Neural progenitor cell (in vitro differentiated cells): ENCODE measurements at regions not wholly inside any gene's neighbourhood (a gene's known extent, or its start where the extent isn't known, plus 50 kb on each side); places are given as distances from the start of the nearest gene placed in this dataset.

Source experiments
- DNase-seq: peaks from one replicate; pipeline ENCODE4 v3.0.0-alpha.2; 2016; ENCODE audit warnings: low spot score
- H2AFZ ChIP-seq: fragments of 200-600 bp; sonication (generic); replicated peaks from 2 replicates; pipeline ENCODE4 v1.6.1; 2016; ENCODE audit warnings: antibody characterized with exemption
- H3F3A ChIP-seq: fragments of 200-600 bp; sonication (generic); 2 replicates; pipeline ENCODE4 v1.6.1; 2016; ENCODE audit warnings: antibody characterized with exemption, low read depth
- H3K27ac ChIP-seq: fragments of 200-600 bp; sonication (generic); 2 replicates; pipeline ENCODE4 v1.5.1; 2016; ENCODE audit warnings: mild to moderate bottlenecking
- H3K27me3 ChIP-seq: fragments of 200-600 bp; sonication (generic); 2 replicates; pipeline ENCODE4 v1.6.1; 2016; ENCODE audit warnings: mild to moderate bottlenecking, moderate library complexity
- H3K36me3 ChIP-seq: fragments of 200-600 bp; sonication (generic); 2 replicates; pipeline ENCODE4 v1.5.1; 2016
- H3K4me1 ChIP-seq: fragments of 200-600 bp; sonication (generic); 2 replicates; pipeline ENCODE4 v1.6.1; 2016; ENCODE audit warnings: mixed run types
- H3K4me2 ChIP-seq: fragments of 200-600 bp; sonication (generic); 2 replicates; pipeline ENCODE4 v1.6.1; 2016
- H3K4me3 ChIP-seq: fragments of 200-600 bp; sonication (generic); 2 replicates; pipeline ENCODE4 v1.5.1; 2016
- H3K79me2 ChIP-seq: fragments of 200-600 bp; sonication (generic); 2 replicates; pipeline ENCODE4 v1.6.1; 2016; ENCODE audit warnings: low read depth
- H3K9ac ChIP-seq: fragments of 200-600 bp; sonication (generic); 2 replicates; pipeline ENCODE4 v1.6.1; 2016
- H3K9me3 ChIP-seq: fragments of 200-600 bp; sonication (generic); 2 replicates; pipeline ENCODE4 v1.5.1; 2016; ENCODE audit warnings: low read depth
- H4K20me1 ChIP-seq: fragments of 200-600 bp; sonication (generic); 2 replicates; pipeline ENCODE4 v1.6.1; 2016; ENCODE audit warnings: low read depth
- H3K27ac Mint-ChIP-seq: 3 replicates; pipeline ENCODE4 v1.8.0; 2021; ENCODE audit warnings: mixed read lengths
- H3K27me3 Mint-ChIP-seq: 2 replicates; pipeline ENCODE4 v1.8.0; 2022; ENCODE audit warnings: low read depth, mild to moderate bottlenecking, inconsistent platforms, moderate library complexity, mixed read lengths; ENCODE audit not compliant: insufficient read depth
- H3K36me3 Mint-ChIP-seq: 3 replicates; pipeline ENCODE4 v1.8.0; 2021; ENCODE audit warnings: mixed read lengths
- H3K4me1 Mint-ChIP-seq: 3 replicates; pipeline ENCODE4 v1.8.0; 2021; ENCODE audit warnings: mixed read lengths
- H3K4me3 Mint-ChIP-seq: 3 replicates; pipeline ENCODE4 v1.8.0; 2021; ENCODE audit warnings: mild to moderate bottlenecking, moderate library complexity, mixed read lengths
- H3K9me3 Mint-ChIP-seq: 3 replicates; pipeline ENCODE4 v1.8.0; 2020; ENCODE audit warnings: mixed read lengths
- CTCF ChIP-seq: fragments of 200-600 bp; sonication (generic); IDR thresholded peaks from 2 replicates; pipeline ENCODE4 v1.5.1; 2017; ENCODE audit warnings: antibody characterized with exemption, mild to moderate bottlenecking
- EZH2 ChIP-seq: fragments of 200-600 bp; sonication (generic); IDR thresholded peaks from 2 replicates; pipeline ENCODE4 v1.6.1; 2017; ENCODE audit warnings: antibody characterized with exemption, mild to moderate bottlenecking, moderate library complexity
- EZH2phosphoT487 ChIP-seq: fragments of 200-600 bp; sonication (generic); IDR thresholded peaks from 2 replicates; pipeline ENCODE4 v1.6.1; 2017; ENCODE audit warnings: antibody characterized with exemption

- no peak for DNase-seq
- Histone ChIP-seq H2AFZ (no peak overlapping the region), H3K9ac (no peak overlapping the region), H3K4me1 (no peaks in the 10 kb centered on the region), H3K27ac (no peak overlapping the region), H3K27me3 (no peaks in the 10 kb centered on the region), H3K79me2 (no peaks in the 10 kb centered on the region), H3K4me3 (no peak overlapping the region), H3K4me2 (no peak overlapping the region), H3K36me3 (no peaks in the 10 kb centered on the region), H4K20me1 (no peaks in the 10 kb centered on the region), H3F3A (no peaks in the 10 kb centered on the region), H3K9me3 (no peaks in the 10 kb centered on the region)
- no peaks in the 10 kb centered on the region for H3K36me3 Mint-ChIP-seq
- TF ChIP-seq EZH2, result no peak
- TF ChIP-seq EZH2phosphoT487, result no peak
- TF ChIP-seq CTCF, result no peak
- H3K27ac Mint-ChIP-seq, result no peak overlapping the region
- peaks cover 29% of the 10 kb centered on the region for H3K9me3 Mint-ChIP-seq
- H3K27me3 Mint-ChIP-seq, result peaks cover 3% of the 10 kb centered on the region
- no peak overlapping the region for H3K4me3 Mint-ChIP-seq
- no peaks in the 10 kb centered on the region for H3K4me1 Mint-ChIP-seq
These were observed 405.3 kb downstream of the TGFB2 start for GRCh38 chr1:218750216-218750970.

- no peak overlapping the region for H2AFZ ChIP-seq
- no peak overlapping the region for H3K9ac ChIP-seq
- H3K4me3 Mint-ChIP-seq, result no peak overlapping the region
- H3F3A ChIP-seq, result no peaks in the 10 kb centered on the region
- H3K4me1 Mint-ChIP-seq, result no peaks in the 10 kb centered on the region
- peaks cover 3% of the 10 kb centered on the region for H3K27me3 Mint-ChIP-seq
- peaks cover 22% of the 10 kb centered on the region for H3K9me3 Mint-ChIP-seq
- H3K36me3 ChIP-seq, result no peaks in the 10 kb centered on the region
- H3K27ac Mint-ChIP-seq, result no peak overlapping the region
- H3K27me3 ChIP-seq, result no peaks in the 10 kb centered on the region
- H3K9me3 ChIP-seq, result no peaks in the 10 kb centered on the region
- no peak overlapping the region for H3K4me3 ChIP-seq
- no peaks in the 10 kb centered on the region for H3K36me3 Mint-ChIP-seq
- no peak overlapping the region for H3K27ac ChIP-seq
- H3K4me1 ChIP-seq, result no peaks in the 10 kb centered on the region
- TF ChIP-seq EZH2phosphoT487 (no peak), EZH2 (no peak), CTCF (no peak)
- no peak overlapping the region for H3K4me2 ChIP-seq
- no peak for DNase-seq
- H3K79me2 ChIP-seq, result no peaks in the 10 kb centered on the region
- H4K20me1 ChIP-seq, result no peaks in the 10 kb centered on the region
These were observed 406.2 kb downstream of the TGFB2 start for GRCh38 chr1:218751208-218751948.

GRCh38 chr1:218752126-218752525 is 407.0 kb downstream of the TGFB2 start:
- no peaks in the 10 kb centered on the region for H3K9me3 ChIP-seq
- H3K27ac Mint-ChIP-seq, result no peak overlapping the region

More at GRCh38 chr1:218752126-218752525, 407.0 kb downstream of the TGFB2 start:
- H3K36me3 Mint-ChIP-seq, result no peaks in the 10 kb centered on the region
- Histone ChIP-seq H2AFZ (no peak overlapping the region), H3K27ac (no peak overlapping the region), H3K4me3 (no peak overlapping the region), H3F3A (no peaks in the 10 kb centered on the region), H3K4me1 (no peaks in the 10 kb centered on the region), H3K36me3 (no peaks in the 10 kb centered on the region), H3K79me2 (no peaks in the 10 kb centered on the region), H3K4me2 (no peak overlapping the region), H3K27me3 (no peaks in the 10 kb centered on the region), H3K9ac (no peak overlapping the region), H4K20me1 (no peaks in the 10 kb centered on the region)
- no peak for DNase-seq
- no peak overlapping the region for H3K4me3 Mint-ChIP-seq
- peaks cover 3% of the 10 kb centered on the region for H3K27me3 Mint-ChIP-seq
- peaks cover 19% of the 10 kb centered on the region for H3K9me3 Mint-ChIP-seq
- TF ChIP-seq EZH2 (no peak), CTCF (no peak), EZH2phosphoT487 (no peak)
- no peaks in the 10 kb centered on the region for H3K4me1 Mint-ChIP-seq
